HEK293 (cell line): ENCODE measurements at regions not wholly inside any gene's neighbourhood (a gene's known extent, or its start where the extent isn't known, plus 50 kb on each side); places are given as distances from the start of the nearest gene placed in this dataset.

ENCODE experiments used
- CTCF ChIA-PET: fragments of 350-600 bp; formaldehyde crosslinking; extraction: SDS; loops from one replicate; lab custom pipeline; 2021; ENCODE audit warnings: antibody characterized with exemption; lab: Yijun Ruan, JAX
- POLR2A ChIA-PET: fragments of 300-600 bp; formaldehyde crosslinking; extraction: SDS; loops from one replicate; lab custom pipeline; 2020; ENCODE audit warnings: antibody characterized with exemption, inconsistent platforms; lab: Yijun Ruan, JAX
- H3K27ac ChIP-seq: fragments of 200-500 bp; sonication (Bioruptor generic); 2 replicates; pipeline ENCODE4 v1.5.1; 2014; ENCODE audit warnings: low read depth, low read length, control low read depth, inconsistent platforms; ENCODE audit errors: extremely low read depth
- H3K36me3 ChIP-seq, 2 experiments: fragments of 200-500 bp in 1 of 2; sonication (Bioruptor generic) in 1 of 2; 1 replicate in 1 of 2; 2 replicates in 1 of 2; pipeline ENCODE4 v1.5.1; 2014 to 2017; ENCODE audit warnings: inconsistent platforms in 2 of 2, low read length in 2 of 2; ENCODE audit not compliant: control insufficient read depth in 2 of 2, insufficient read depth in 1 of 2
- H3K4me1 ChIP-seq: fragments of 200-500 bp; sonication (Bioruptor generic); 2 replicates; pipeline ENCODE4 v1.5.1; 2014; ENCODE audit warnings: mild to moderate bottlenecking, low read length, inconsistent platforms; ENCODE audit not compliant: control insufficient read depth, insufficient read depth
- H3K4me3 ChIP-seq: 2 replicates; pipeline ENCODE4 v1.5.1; 2011; ENCODE audit warnings: low read depth, mild to moderate bottlenecking, control low read depth, low read length, moderate library complexity
- H3K9me3 ChIP-seq: fragments of 200-500 bp; sonication (Bioruptor generic); 2 replicates; pipeline ENCODE4 v1.5.1; 2014; ENCODE audit warnings: low read depth, low read length, inconsistent platforms; ENCODE audit not compliant: control insufficient read depth, insufficient read depth
- CTCF ChIP-seq: fragments of 450-650 bp; formaldehyde crosslinking; IDR thresholded peaks from 2 replicates; pipeline ENCODE4 v1.5.1; 2016; ENCODE audit warnings: missing biosample characterization, missing genetic modification characterization
- GLI2 ChIP-seq: fragments of 450-650 bp; formaldehyde crosslinking; IDR thresholded peaks from 2 replicates; pipeline ENCODE4; 2017; ENCODE audit warnings: missing biosample characterization, missing genetic modification characterization, low read depth, borderline replicate concordance
- GLIS2 ChIP-seq: fragments of 450-650 bp; formaldehyde crosslinking; IDR thresholded peaks from 2 replicates; pipeline ENCODE4 v1.5.1; 2016; ENCODE audit warnings: missing biosample characterization, missing genetic modification characterization
- INSM2 ChIP-seq: fragments of 450-650 bp; formaldehyde crosslinking; IDR thresholded peaks from 2 replicates; pipeline ENCODE4 v1.5.1; 2016; ENCODE audit warnings: missing biosample characterization, missing genetic modification characterization
- KLF7 ChIP-seq: fragments of 450-650 bp; formaldehyde crosslinking; IDR thresholded peaks from 2 replicates; pipeline ENCODE4 v1.5.1; 2016; ENCODE audit warnings: missing biosample characterization, missing genetic modification characterization, borderline replicate concordance
- PRDM1 ChIP-seq: fragments of 450-650 bp; formaldehyde crosslinking; IDR thresholded peaks from 2 replicates; pipeline ENCODE4; 2016; ENCODE audit warnings: missing biosample characterization, missing genetic modification characterization
- RBAK ChIP-seq: fragments of 450-650 bp; formaldehyde crosslinking; IDR thresholded peaks from 2 replicates; pipeline ENCODE4 v1.5.1; 2016; ENCODE audit warnings: missing biosample characterization, missing genetic modification characterization
- ZNF169 ChIP-seq: fragments of 450-650 bp; formaldehyde crosslinking; IDR thresholded peaks from 2 replicates; pipeline ENCODE4 v1.5.1; 2016; ENCODE audit warnings: missing biosample characterization, missing genetic modification characterization
- ZNF174 ChIP-seq: fragments of 450-650 bp; formaldehyde crosslinking; IDR thresholded peaks from 2 replicates; pipeline ENCODE4 v1.5.0; 2017; ENCODE audit warnings: missing biosample characterization, mild to moderate bottlenecking, missing genetic modification characterization
- ZNF211 ChIP-seq: fragments of 450-650 bp; formaldehyde crosslinking; IDR thresholded peaks from 2 replicates; pipeline ENCODE4 v1.5.1; 2016; ENCODE audit warnings: low read depth, missing biosample characterization, missing genetic modification characterization
- ZNF274 ChIP-seq, 2 experiments: fragments of 200-500 bp in 1 of 2; fragments of 450-650 bp in 1 of 2; sonication (Bioruptor generic) in 1 of 2; formaldehyde crosslinking in 1 of 2; IDR thresholded peaks; 2 replicates each; pipeline versions ENCODE4 v1.5.1 to v1.6.1; 2014 to 2016; ENCODE audit warnings: borderline replicate concordance in 1 of 2, inconsistent platforms in 1 of 2, low read length in 1 of 2, missing biosample characterization in 1 of 2, missing genetic modification characterization in 1 of 2
- ZNF391 ChIP-seq: fragments of 450-650 bp; formaldehyde crosslinking; IDR thresholded peaks from 2 replicates; pipeline ENCODE4 v1.5.1; 2016; ENCODE audit warnings: low read depth, missing biosample characterization, missing genetic modification characterization, borderline replicate concordance
- ZNF416 ChIP-seq: fragments of 450-650 bp; formaldehyde crosslinking; IDR thresholded peaks from 2 replicates; pipeline ENCODE4 v1.5.1; 2016; ENCODE audit warnings: missing biosample characterization, missing genetic modification characterization
- ZNF423 ChIP-seq: fragments of 450-650 bp; formaldehyde crosslinking; IDR thresholded peaks from 2 replicates; pipeline ENCODE4 v1.5.1; 2016; ENCODE audit warnings: missing biosample characterization, missing genetic modification characterization
- ZNF426 ChIP-seq: fragments of 450-650 bp; formaldehyde crosslinking; IDR thresholded peaks from 2 replicates; pipeline ENCODE4 v1.5.1; 2017; ENCODE audit warnings: missing biosample characterization, missing genetic modification characterization, mild to moderate bottlenecking, inconsistent platforms, moderate library complexity
- ZNF449 ChIP-seq: fragments of 450-650 bp; formaldehyde crosslinking; IDR thresholded peaks from 2 replicates; pipeline ENCODE4 v1.5.1; 2017; ENCODE audit warnings: missing biosample characterization, mild to moderate bottlenecking, missing genetic modification characterization, moderate library complexity
- ZNF510 ChIP-seq: fragments of 450-650 bp; formaldehyde crosslinking; IDR thresholded peaks from 2 replicates; pipeline ENCODE4 v1.5.1; 2018; ENCODE audit warnings: mild to moderate bottlenecking, missing genetic modification characterization, missing biosample characterization; ENCODE audit not compliant: insufficient replicate concordance
- ZNF561 ChIP-seq: fragments of 450-650 bp; IDR thresholded peaks from 2 replicates; pipeline ENCODE4 v1.5.1; 2018; ENCODE audit warnings: missing biosample characterization, missing genetic modification characterization, borderline replicate concordance
- ZNF621 ChIP-seq: fragments of 450-650 bp; formaldehyde crosslinking; IDR thresholded peaks from 2 replicates; pipeline ENCODE4 v1.5.1; 2017; ENCODE audit warnings: missing biosample characterization, missing genetic modification characterization
- TF ChIP-seq, protein P1 (sequence below): fragments of 450-650 bp; formaldehyde crosslinking; IDR thresholded peaks from 2 replicates; pipeline ENCODE4 v1.5.1; 2017; ENCODE audit warnings: missing biosample characterization, missing genetic modification characterization
- TF ChIP-seq, protein P2 (sequence below): fragments of 450-650 bp; formaldehyde crosslinking; IDR thresholded peaks from 2 replicates; pipeline ENCODE4 v1.5.1; 2016; ENCODE audit warnings: missing biosample characterization, missing genetic modification characterization
- TF ChIP-seq, protein P3 (sequence below): fragments of 450-650 bp; formaldehyde crosslinking; IDR thresholded peaks from 2 replicates; pipeline ENCODE4 v1.5.1; 2016; ENCODE audit warnings: missing biosample characterization, missing genetic modification characterization
- TF ChIP-seq, protein P4 (sequence below): fragments of 450-650 bp; formaldehyde crosslinking; IDR thresholded peaks from 2 replicates; pipeline ENCODE4 v1.5.1; 2016; ENCODE audit warnings: missing biosample characterization, missing genetic modification characterization

- CTCF ChIA-PET = interaction anchor here (0.7 kb wide), 1 partner anchor 1120 kb away, joined by 5 read pairs; no protein-coding TSS in a partner anchor
- no peak overlapping the region for H3K27ac ChIP-seq
- POLR2A ChIA-PET = no interaction called here
- H3K36me3 ChIP-seq = no peaks in the 10 kb centered on the region
- no peaks in the 10 kb centered on the region for H3K4me1 ChIP-seq
- TF ChIP-seq ZNF391 (tag by site-specific recombination) (no peak), ZNF423 (tag by site-specific recombination) (no peak), CTCF (tag by site-specific recombination) (no peak), ZNF621 (no peak), ZNF174 (tag by site-specific recombination) (no peak), INSM2 (tag by site-specific recombination) (no peak), ZNF561 (tag by site-specific recombination) (no peak), PRDM1 (tag by site-specific recombination) (no peak), ZNF510 (no peak), ZNF426 (tag by site-specific recombination) (no peak), GLIS2 (tag by site-specific recombination) (no peak), GLI2 (tag by site-specific recombination) (no peak)
- TF ChIP-seq, protein P1, sequence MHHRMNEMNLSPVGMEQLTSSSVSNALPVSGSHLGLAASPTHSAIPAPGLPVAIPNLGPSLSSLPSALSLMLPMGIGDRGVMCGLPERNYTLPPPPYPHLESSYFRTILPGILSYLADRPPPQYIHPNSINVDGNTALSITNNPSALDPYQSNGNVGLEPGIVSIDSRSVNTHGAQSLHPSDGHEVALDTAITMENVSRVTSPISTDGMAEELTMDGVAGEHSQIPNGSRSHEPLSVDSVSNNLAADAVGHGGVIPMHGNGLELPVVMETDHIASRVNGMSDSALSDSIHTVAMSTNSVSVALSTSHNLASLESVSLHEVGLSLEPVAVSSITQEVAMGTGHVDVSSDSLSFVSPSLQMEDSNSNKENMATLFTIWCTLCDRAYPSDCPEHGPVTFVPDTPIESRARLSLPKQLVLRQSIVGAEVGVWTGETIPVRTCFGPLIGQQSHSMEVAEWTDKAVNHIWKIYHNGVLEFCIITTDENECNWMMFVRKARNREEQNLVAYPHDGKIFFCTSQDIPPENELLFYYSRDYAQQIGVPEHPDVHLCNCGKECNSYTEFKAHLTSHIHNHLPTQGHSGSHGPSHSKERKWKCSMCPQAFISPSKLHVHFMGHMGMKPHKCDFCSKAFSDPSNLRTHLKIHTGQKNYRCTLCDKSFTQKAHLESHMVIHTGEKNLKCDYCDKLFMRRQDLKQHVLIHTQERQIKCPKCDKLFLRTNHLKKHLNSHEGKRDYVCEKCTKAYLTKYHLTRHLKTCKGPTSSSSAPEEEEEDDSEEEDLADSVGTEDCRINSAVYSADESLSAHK (tag by site-specific recombination) = no peak
- TF ChIP-seq, protein P2, sequence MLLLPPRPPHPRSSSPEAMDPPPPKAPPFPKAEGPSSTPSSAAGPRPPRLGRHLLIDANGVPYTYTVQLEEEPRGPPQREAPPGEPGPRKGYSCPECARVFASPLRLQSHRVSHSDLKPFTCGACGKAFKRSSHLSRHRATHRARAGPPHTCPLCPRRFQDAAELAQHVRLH (tag by site-specific recombination) = no peak
- TF ChIP-seq, protein P3, sequence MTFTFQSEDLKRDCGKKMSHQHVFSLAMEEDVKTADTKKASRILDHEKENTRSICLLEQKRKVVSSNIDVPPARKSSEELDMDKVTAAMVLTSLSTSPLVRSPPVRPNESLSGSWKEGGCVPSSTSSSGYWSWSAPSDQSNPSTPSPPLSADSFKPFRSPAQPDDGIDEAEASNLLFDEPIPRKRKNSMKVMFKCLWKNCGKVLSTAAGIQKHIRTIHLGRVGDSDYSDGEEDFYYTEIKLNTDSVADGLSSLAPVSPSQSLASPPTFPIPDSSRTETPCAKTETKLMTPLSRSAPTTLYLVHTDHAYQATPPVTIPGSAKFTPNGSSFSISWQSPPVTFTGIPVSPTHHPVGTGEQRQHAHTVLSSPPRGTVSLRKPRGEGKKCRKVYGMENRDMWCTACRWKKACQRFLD = no peak
- H3K4me3 ChIP-seq = no peak overlapping the region
- no peaks in the 10 kb centered on the region for H3K9me3 ChIP-seq
Observed at GRCh38 chr14:101502761-101503392, 58.4 kb upstream of the DIO3 start.

- no peaks in the 10 kb centered on the region for H3K4me1 ChIP-seq
- CTCF ChIA-PET = interaction anchor here (0.7 kb wide), 1 partner anchor 1121 kb away, joined by 5 read pairs; no protein-coding TSS in a partner anchor
- no peak overlapping the region for H3K4me3 ChIP-seq
- POLR2A ChIA-PET = no interaction called here
- no peaks in the 10 kb centered on the region for H3K9me3 ChIP-seq
- no peaks in the 10 kb centered on the region for H3K36me3 ChIP-seq
- no peak overlapping the region for H3K27ac ChIP-seq
- TF ChIP-seq, protein P4, sequence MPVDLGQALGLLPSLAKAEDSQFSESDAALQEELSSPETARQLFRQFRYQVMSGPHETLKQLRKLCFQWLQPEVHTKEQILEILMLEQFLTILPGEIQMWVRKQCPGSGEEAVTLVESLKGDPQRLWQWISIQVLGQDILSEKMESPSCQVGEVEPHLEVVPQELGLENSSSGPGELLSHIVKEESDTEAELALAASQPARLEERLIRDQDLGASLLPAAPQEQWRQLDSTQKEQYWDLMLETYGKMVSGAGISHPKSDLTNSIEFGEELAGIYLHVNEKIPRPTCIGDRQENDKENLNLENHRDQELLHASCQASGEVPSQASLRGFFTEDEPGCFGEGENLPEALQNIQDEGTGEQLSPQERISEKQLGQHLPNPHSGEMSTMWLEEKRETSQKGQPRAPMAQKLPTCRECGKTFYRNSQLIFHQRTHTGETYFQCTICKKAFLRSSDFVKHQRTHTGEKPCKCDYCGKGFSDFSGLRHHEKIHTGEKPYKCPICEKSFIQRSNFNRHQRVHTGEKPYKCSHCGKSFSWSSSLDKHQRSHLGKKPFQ = no peak
- TF ChIP-seq ZNF416 (tag by site-specific recombination) (no peak), RBAK (tag by site-specific recombination) (no peak), ZNF449 (no peak), KLF7 (tag by site-specific recombination) (no peak), ZNF211 (tag by site-specific recombination) (no peak), ZNF169 (tag by site-specific recombination) (no peak), ZNF274 (IDR thresholded peaks at IDR 0.05; ENCODE audit: low read length) (no peak), ZNF274 (tag by site-specific recombination; IDR thresholded peaks at IDR 0.05; ENCODE audit: borderline replicate concordance) (no peak)
Observed at GRCh38 chr14:101503431-101504095, 57.7 kb upstream of the DIO3 start.
